ENCODE measurements at regions not wholly inside any gene's neighbourhood (a gene's known extent, or its start where the extent isn't known, plus 50 kb on each side); places are given as distances from the start of the nearest gene placed in this dataset.

DNA sequence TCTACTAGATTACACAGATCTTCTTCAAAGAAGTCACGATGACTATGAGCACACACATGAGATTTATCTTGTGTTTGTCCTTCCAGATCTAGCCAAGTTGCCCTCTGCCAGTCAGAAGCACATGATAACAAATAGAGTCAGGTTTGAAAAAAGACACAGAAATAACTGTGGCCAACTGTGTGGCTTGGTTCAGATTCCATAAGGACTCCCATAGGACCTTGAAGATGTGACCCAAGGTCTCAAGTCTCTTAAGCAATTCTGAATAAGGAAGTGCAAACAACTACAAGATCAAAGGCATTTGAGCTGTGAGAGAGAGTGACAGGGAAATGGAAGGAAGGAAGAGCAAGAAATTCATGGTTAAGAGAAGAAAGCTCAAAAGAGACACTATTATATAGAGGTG, 194.0 kb downstream of the PLPP3 start:
- no peak for TF ChIP-seq EZH2 (IDR thresholded peaks at IDR 0.05; ENCODE audit: insufficient read depth, poor library complexity, severe bottlenecking)
- TF ChIP-seq EZH2phosphoT487 (IDR thresholded peaks at IDR 0.05; ENCODE audit: insufficient read depth, low read depth), result no peak
